Gastroesophageal sphincter (tissue), 4 donors: ENCODE measurements at regions not wholly inside any gene's neighbourhood (a gene's known extent, or its start where the extent isn't known, plus 50 kb on each side); places are given as distances from the start of the nearest gene placed in this dataset.
A peak's percentile ranks its signal among the peaks of the same experiment; 100 is the strongest.

ENCODE experiments used
- ATAC-seq: fragments of 150-250 bp; one replicate; pipeline ENCODE4 v1.9.1; 2016; ENCODE audit warnings: mild to moderate bottlenecking, moderate library complexity
- H3K27ac ChIP-seq, 4 donors: fragments of 200-600 bp; sonication (generic) in 3 of 4; 1 replicate in 3 of 4; 2 replicates in 1 of 4; pipeline ENCODE4 v1.5.1; 2016 to 2019
- H3K27me3 ChIP-seq: fragments of 200-600 bp; sonication (generic); one replicate; pipeline ENCODE4 v1.5.1; 2019
- H3K36me3 ChIP-seq, 2 donors: fragments of 200-600 bp; sonication (generic); one replicate each; pipeline ENCODE4 v1.5.1; 2019; ENCODE audit warnings: control low read depth in 1 of 2
- H3K4me1 ChIP-seq, 3 donors: fragments of 200-600 bp; sonication (generic); 1 replicate in 2 of 3; 2 replicates in 1 of 3; pipeline ENCODE4 v1.5.1; 2016 to 2019; ENCODE audit warnings: control low read depth in 2 of 3
- H3K4me3 ChIP-seq, 2 donors: fragments of 200-600 bp; sonication (generic); one replicate each; pipeline ENCODE4 v1.5.1; 2019; ENCODE audit warnings: mild to moderate bottlenecking in 1 of 2, moderate library complexity in 1 of 2
- H3K9me3 ChIP-seq, 3 donors: fragments of 200-600 bp; sonication (generic); one replicate each; pipeline ENCODE4 v1.5.1; 2017 to 2019; ENCODE audit warnings: control low read depth in 2 of 3
- CTCF ChIP-seq, 4 experiments: fragments of 200-600 bp in 2 of 4; fragments of 450-650 bp in 2 of 4; sonication (generic) in 1 of 4; IDR thresholded peaks; one replicate each; pipeline ENCODE4 v1.5.1; 2017 to 2019; ENCODE audit warnings: antibody characterized with exemption in 4 of 4, mild to moderate bottlenecking in 2 of 4, moderate library complexity in 2 of 4
- EP300 ChIP-seq: sonication (generic); formaldehyde crosslinking; IDR thresholded peaks from one replicate; pipeline ENCODE4 v1.6.1; 2017; ENCODE audit warnings: antibody characterized with exemption, mild to moderate bottlenecking
- POLR2A ChIP-seq, 2 donors: fragments of 450-650 bp; IDR thresholded peaks; one replicate each; pipeline ENCODE4 v1.6.1; 2017; ENCODE audit warnings: antibody characterized with exemption in 2 of 2, mild to moderate bottlenecking in 2 of 2, moderate library complexity in 1 of 2
- POLR2AphosphoS5 ChIP-seq: sonication (generic); formaldehyde crosslinking; IDR thresholded peaks from one replicate; pipeline ENCODE4 v1.6.1; 2017; ENCODE audit warnings: antibody characterized with exemption
- WGBS, 2 donors: methylation state at CpG; one replicate each; pipeline ENCODE4 v1.1.5; 2018; ENCODE audit warnings: low coverage in 1 of 2; 5-methylcytosine and 5-hydroxymethylcytosine counted together

- no peaks in the 10 kb centered on the region for H3K9me3 ChIP-seq
- WGBS, 2 donors, result 50 to 56% methylated on average over 2 of the region's 2 CpGs
- H3K4me1 ChIP-seq, result peaks cover 0 to 15% (median 0%) of the 10 kb centered on the region in 3 donors
- no peak for ATAC-seq
- TF ChIP-seq CTCF (IDR thresholded peaks at IDR 0.05), result no peak
- no peaks in the 10 kb centered on the region for H3K27me3 ChIP-seq
- no peak overlapping the region for H3K27ac ChIP-seq
- no peak overlapping the region for H3K4me3 ChIP-seq
- no peaks in the 10 kb centered on the region for H3K36me3 ChIP-seq
These were observed 210.7 kb downstream of the PDCD6IP start for GRCh38 chr3:34008836-34009809.

- no peak for ATAC-seq
- 94 to 100% methylated on average over 1 to 3 of the region's 3 CpGs for WGBS, 2 donors
- no peaks in the 10 kb centered on the region for H3K36me3 ChIP-seq
- no peak overlapping the region for H3K4me3 ChIP-seq
- TF ChIP-seq EP300 (no peak), POLR2AphosphoS5 (no peak), CTCF (IDR thresholded peaks at IDR 0.05) (no peak), POLR2A (IDR thresholded peaks at IDR 0.05) (no peak)
- no peaks in the 10 kb centered on the region for H3K9me3 ChIP-seq
- peaks cover 0 to 15% (median 0%) of the 10 kb centered on the region in 3 donors for H3K4me1 ChIP-seq
- peak overlapping the region in 2 of 4 donors; percentile 17 to 20 for H3K27ac ChIP-seq
- H3K27me3 ChIP-seq, result no peaks in the 10 kb centered on the region
These were observed 213.0 kb downstream of the PDCD6IP start for GRCh38 chr3:34011171-34012101.

GRCh38 chr3:34012102-34012461, 213.7 kb downstream of the PDCD6IP start:
- H3K27ac ChIP-seq, result peak overlapping the region in 2 of 4 donors; percentile 17 to 28
- 23 to 25% methylated on average over 2 of the region's 2 CpGs for WGBS, 2 donors
- TF ChIP-seq EP300 (no peak), CTCF (IDR thresholded peaks at IDR 0.05) (no peak), POLR2AphosphoS5 (no peak), POLR2A (IDR thresholded peaks at IDR 0.05) (no peak)

DNA sequence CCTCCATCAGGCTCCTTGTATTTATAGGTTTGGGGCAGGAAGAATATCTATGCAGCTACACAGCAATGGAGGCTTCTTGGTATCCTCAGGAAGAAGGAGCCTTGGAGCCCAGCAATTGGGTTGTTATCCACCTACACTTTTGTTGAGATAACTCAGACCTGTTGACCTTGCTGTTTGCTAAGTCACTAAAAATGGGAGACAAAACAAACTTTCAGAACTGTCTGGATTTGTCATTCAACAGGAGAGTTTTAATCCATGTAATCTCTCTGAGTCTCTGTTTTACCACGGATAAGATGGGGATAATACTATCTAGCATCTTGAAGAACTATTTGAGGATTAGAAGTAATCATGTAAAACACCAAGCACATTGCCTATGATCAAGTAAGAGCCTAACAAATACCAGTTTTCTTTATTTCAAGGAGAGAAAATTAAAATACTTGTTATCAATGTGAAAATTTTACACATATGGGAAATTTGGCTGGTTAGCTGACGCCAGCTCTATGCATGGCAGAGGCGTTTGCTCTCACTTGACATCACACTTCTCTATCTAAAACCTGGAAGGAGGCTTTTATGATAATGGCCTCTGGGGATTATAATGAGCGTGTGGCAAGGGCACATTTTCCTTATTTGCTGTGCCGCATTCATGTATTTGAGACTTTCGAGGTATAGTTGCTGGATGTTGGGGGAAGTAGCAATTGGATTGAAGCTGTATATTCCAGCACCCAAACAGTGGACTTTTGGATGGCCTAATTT, 215.6 kb downstream of the PDCD6IP start:
- WGBS, 2 donors, result 87 to 100% methylated on average over 6 of the region's 6 CpGs

More at GRCh38 chr3:34012102-34012461, 213.7 kb downstream of the PDCD6IP start:
- ATAC-seq, result no peak
- H3K9me3 ChIP-seq, result no peaks in the 10 kb centered on the region
- H3K27me3 ChIP-seq, result no peaks in the 10 kb centered on the region
- no peaks in the 10 kb centered on the region for H3K36me3 ChIP-seq
- H3K4me1 ChIP-seq, result peaks cover 0 to 15% (median 0%) of the 10 kb centered on the region in 3 donors
- no peak overlapping the region for H3K4me3 ChIP-seq

More for the DNA sequence above, 215.6 kb downstream of the PDCD6IP start:
- TF ChIP-seq CTCF (IDR thresholded peaks at IDR 0.05), result no peak
- no peak for TF ChIP-seq POLR2A (IDR thresholded peaks at IDR 0.05)
- no peak for TF ChIP-seq POLR2AphosphoS5
- TF ChIP-seq EP300, result no peak
- Histone ChIP-seq H3K27me3 (no peaks in the 10 kb centered on the region), H3K4me3 (no peak overlapping the region), H3K27ac (no peak overlapping the region), H3K9me3 (no peaks in the 10 kb centered on the region), H3K36me3 (no peaks in the 10 kb centered on the region), H3K4me1 (peaks cover 0 to 15% (median 0%) of the 10 kb centered on the region in 3 donors)
- no peak for ATAC-seq
